ENCODE measurements at regions not wholly inside any gene's neighbourhood (a gene's known extent, or its start where the extent isn't known, plus 50 kb on each side); places are given as distances from the start of the nearest gene placed in this dataset.

GRCh38 chr5:110169461-110169860, 479.7 kb downstream of the MAN2A1 start:
- H3K27me3 ChIP-seq (replicated peaks in 1 of 4; ENCODE audit: control insufficient read depth in 3 of 4, extremely low read depth in 1 of 4, insufficient read depth in 3 of 4, low read length in 3 of 4) = no peaks in the 10 kb centered on the region
- no peaks in the 10 kb centered on the region for H3K79me1 ChIP-seq (ENCODE audit: low read depth, low read length)
- no peak overlapping the region for H2BK12ac ChIP-seq (ENCODE audit: low read depth, low read length)
- ChIA-PET CTCF (ENCODE audit: partially characterized antibody) (interaction anchor here (1.1 kb wide), 1 partner anchor 16 kb away, joined by 5 read pairs; no protein-coding TSS in a partner anchor), POLR2A (ENCODE audit: partially characterized antibody) (no interaction called here)
- DNase-seq (ENCODE audit: low read depth in 1 of 2, low spot score in 2 of 2) (no peak), FAIRE-seq (no peak)
- no peak overlapping the region for H2BK5ac ChIP-seq (ENCODE audit: low read depth, low read length)
- 97% methylated on average over 2 of the region's 2 CpGs; no CpG with 5 or more reads in 1 of the 2 experiments for WGBS, 2 experiments (ENCODE audit: extremely low coverage in 1 of 2, insufficient coverage in 1 of 2, insufficient read length in 1 of 2, insufficient replicate concordance in 2 of 2, low coverage in 1 of 2, low lambda C conversion rate in 2 of 2, missing lambda C conversion rate in 1 of 2)
- no peak overlapping the region for H3K4me3 ChIP-seq (ENCODE audit: extremely low read depth in 1 of 4, insufficient read depth in 2 of 4, low read depth in 3 of 4, low read length in 4 of 4)
- peaks cover 3% of the 10 kb centered on the region in 2 experiments; a peak in 2 of 4 replicates for H3K9me3 ChIP-seq (ENCODE audit: insufficient read depth in 2 of 2, low read depth in 1 of 2, low read length in 1 of 2)
- H3K14ac ChIP-seq (ENCODE audit: insufficient read length) = no peak overlapping the region
- no peak overlapping the region for H2BK20ac ChIP-seq (ENCODE audit: low read length)
- H4K5ac ChIP-seq (ENCODE audit: insufficient read length, low read depth, low read length) = no peak overlapping the region
- no peak overlapping the region for H3K56ac ChIP-seq (replicated peaks; ENCODE audit: insufficient read length, low read depth, low read length)
- H3K23me2 ChIP-seq (ENCODE audit: low read depth, low read length) = no peaks in the 10 kb centered on the region
- no peak overlapping the region for H4K8ac ChIP-seq (ENCODE audit: extremely low read depth, insufficient read depth, low read length)
- no peaks in the 10 kb centered on the region for H3K36me3 ChIP-seq (ENCODE audit: control insufficient read depth in 2 of 4, insufficient read depth in 4 of 4, low read length in 3 of 4)
- no peak overlapping the region for H3K18ac ChIP-seq (ENCODE audit: extremely low read depth, low read length)
- no peak overlapping the region for H2BK120ac ChIP-seq (replicated peaks; ENCODE audit: low read depth, low read length)
- H4K20me1 ChIP-seq (replicated peaks in 1 of 2; ENCODE audit: control insufficient read depth in 1 of 2, insufficient read depth in 2 of 2, low read length in 2 of 2) = no peaks in the 10 kb centered on the region
- H3K27ac ChIP-seq (ENCODE audit: low read depth, low read length) = no peak overlapping the region
- no peak overlapping the region for H2AFZ ChIP-seq (ENCODE audit: low read length)
- no peak overlapping the region for H2AK5ac ChIP-seq (ENCODE audit: low read depth, low read length)
- H3K4me1 ChIP-seq (replicated peaks in 1 of 4; ENCODE audit: control insufficient read depth in 3 of 4, insufficient read depth in 4 of 4, low read length in 3 of 4) = no peaks in the 10 kb centered on the region
- H3K4me2 ChIP-seq (ENCODE audit: insufficient read depth in 1 of 2, low read depth in 2 of 2, low read length in 2 of 2) = no peak overlapping the region
- no peak overlapping the region for H4K91ac ChIP-seq (replicated peaks; ENCODE audit: insufficient read length, low read length)
- no peak overlapping the region for H3K23ac ChIP-seq (ENCODE audit: insufficient read length)
- H3K79me2 ChIP-seq (ENCODE audit: control insufficient read depth in 1 of 2, insufficient read depth in 2 of 2, low read length in 2 of 2) = no peaks in the 10 kb centered on the region
- H3K9ac ChIP-seq (replicated peaks in 1 of 4; ENCODE audit: extremely low read depth in 1 of 4, low read depth in 3 of 4, low read length in 3 of 4) = no peak overlapping the region
- no peak overlapping the region for H3K4ac ChIP-seq (replicated peaks; ENCODE audit: insufficient read length, low read depth, low read length)
- no peak overlapping the region for H2BK15ac ChIP-seq (ENCODE audit: low read length)
- TF ChIP-seq JUND (IDR thresholded peaks at IDR 0.05; ENCODE audit: low read length) (no peak), SIRT6 (IDR thresholded peaks at IDR 0.05; ENCODE audit: low read length) (no peak), ASH2L (IDR thresholded peaks at IDR 0.05; ENCODE audit: low read length) (no peak), TAF1 (IDR thresholded peaks at IDR 0.05; ENCODE audit: low read depth, low read length) (no peak), ZNF274 (IDR thresholded peaks at IDR 0.05; ENCODE audit: borderline replicate concordance, extremely low read depth, low read length) (no peak), TEAD4 (IDR thresholded peaks at IDR 0.05; ENCODE audit: low read depth, low read length) (no peak), POU5F1 (IDR thresholded peaks at IDR 0.05; ENCODE audit: low read depth, low read length) (no peak), FOSL1 (IDR thresholded peaks at IDR 0.05; ENCODE audit: insufficient read depth, low read depth, low read length) (no peak), NANOG (IDR thresholded peaks at IDR 0.05; ENCODE audit: insufficient read depth, low read depth, low read length, poor library complexity, severe bottlenecking) (no peak), NRF1 (IDR thresholded peaks at IDR 0.05; ENCODE audit: low read depth, low read length) (no peak), SP2 (IDR thresholded peaks at IDR 0.05; ENCODE audit: low read length) (no peak), ATF2 (IDR thresholded peaks at IDR 0.05; ENCODE audit: low read length) (no peak), USF2 (IDR thresholded peaks at IDR 0.05; ENCODE audit: low read length) (no peak)
